Fibroblast of lung (primary cell): ENCODE measurements at regions not wholly inside any gene's neighbourhood (a gene's known extent, or its start where the extent isn't known, plus 50 kb on each side); places are given as distances from the start of the nearest gene placed in this dataset.

Experiments
- DNase-seq, 2 donors: peaks; one replicate each; pipeline versions ENCODE4 v3.0.0 to v3.0.0-alpha.2; 2010; ENCODE audit warnings: low read depth in 2 of 2
- H2AFZ ChIP-seq: 2 replicates; pipeline ENCODE4 v1.5.1; 2012; ENCODE audit warnings: low read length, control low read depth, inconsistent platforms
- H3K27ac ChIP-seq: 2 replicates; pipeline ENCODE4 v1.5.1; 2011; ENCODE audit warnings: low read length, control low read depth; ENCODE audit not compliant: insufficient read depth
- H3K27me3 ChIP-seq: 2 replicates; pipeline ENCODE4 v1.5.1; 2011; ENCODE audit warnings: mild to moderate bottlenecking, low read length; ENCODE audit not compliant: control insufficient read depth, insufficient read depth
- H3K36me3 ChIP-seq: 2 replicates; pipeline ENCODE4 v1.5.1; 2011; ENCODE audit warnings: low read length; ENCODE audit not compliant: control insufficient read depth, insufficient read depth
- H3K4me1 ChIP-seq: 2 replicates; pipeline ENCODE4 v1.5.1; 2011; ENCODE audit warnings: low read length; ENCODE audit not compliant: control insufficient read depth, insufficient read depth; ENCODE audit errors: extremely low read depth
- H3K4me2 ChIP-seq: 2 replicates; pipeline ENCODE4 v1.5.1; 2011; ENCODE audit warnings: low read length, control low read depth; ENCODE audit not compliant: insufficient read depth; ENCODE audit errors: extremely low read depth
- H3K4me3 ChIP-seq, 4 experiments: fragments of 200-600 bp in 1 of 4; sonication (generic) in 1 of 4; replicated peaks in 1 of 4; 2 replicates each; pipeline ENCODE4 v1.5.1; 2011 to 2016; ENCODE audit warnings: low read length in 4 of 4, low read depth in 3 of 4, mild to moderate bottlenecking in 3 of 4, control low read depth in 2 of 4, inconsistent platforms in 1 of 4, mixed read lengths in 1 of 4; ENCODE audit not compliant: insufficient read depth in 1 of 4; ENCODE audit errors: control extremely low read depth in 1 of 4
- H3K79me2 ChIP-seq: 2 replicates; pipeline ENCODE4 v1.5.1; 2012; ENCODE audit warnings: mild to moderate bottlenecking, low read length, inconsistent platforms; ENCODE audit not compliant: control insufficient read depth, insufficient read depth
- H3K9ac ChIP-seq: 2 replicates; pipeline ENCODE4 v1.5.1; 2011; ENCODE audit warnings: mild to moderate bottlenecking, low read length, control low read depth; ENCODE audit not compliant: insufficient read depth
- H3K9me3 ChIP-seq: 2 replicates; pipeline ENCODE4 v1.5.1; 2012; ENCODE audit warnings: low read depth, low read length; ENCODE audit not compliant: control insufficient read depth, insufficient read depth
- H4K20me1 ChIP-seq: 2 replicates; pipeline ENCODE4 v1.5.1; 2011; ENCODE audit warnings: low read length; ENCODE audit not compliant: control insufficient read depth, insufficient read depth; ENCODE audit errors: extremely low read depth
- EZH2 ChIP-seq: IDR thresholded peaks from 2 replicates; pipeline ENCODE4 v1.5.1; 2012; ENCODE audit warnings: low read length, control low read depth, mild to moderate bottlenecking; ENCODE audit errors: missing control alignments
- TF ChIP-seq, protein P1 (sequence below), 2 donors: IDR thresholded peaks in 1 of 2; conservative IDR thresholded peaks in 1 of 2; 1 replicate in 1 of 2; 2 replicates in 1 of 2; pipeline ENCODE4 v1.5.1; 2011 to 2012; ENCODE audit warnings: low read length in 2 of 2, control low read depth in 1 of 2, inconsistent platforms in 1 of 2, low read depth in 1 of 2, mild to moderate bottlenecking in 1 of 2

DNA sequence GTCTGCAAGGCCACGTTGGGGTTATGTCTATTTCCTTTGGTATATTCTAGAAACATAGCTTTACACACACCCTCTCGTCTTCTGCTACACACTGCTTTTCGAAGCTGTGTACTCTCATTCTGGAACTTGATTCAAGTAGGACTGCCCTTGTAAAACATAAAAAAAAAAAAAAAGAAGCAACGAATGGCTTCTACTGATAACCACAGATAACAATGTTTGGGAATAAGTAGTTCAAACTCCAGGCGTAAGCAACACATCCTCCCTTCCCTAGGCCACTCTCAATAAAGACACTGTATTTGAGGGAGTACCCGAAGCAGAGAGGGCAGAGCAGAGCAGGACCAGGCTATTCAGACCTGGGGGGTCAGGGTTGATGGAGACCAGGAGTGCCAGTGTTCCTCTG, 496.7 kb downstream of the MATN1 start:
- no peak overlapping the region for H3K9ac ChIP-seq
- H4K20me1 ChIP-seq, result no peaks in the 10 kb centered on the region
- no peak overlapping the region for H2AFZ ChIP-seq
- no peaks in the 10 kb centered on the region for H3K36me3 ChIP-seq
- no peaks in the 10 kb centered on the region for H3K9me3 ChIP-seq
- no peaks in the 10 kb centered on the region for H3K27me3 ChIP-seq
- H3K4me3 ChIP-seq, result no peak overlapping the region
- TF ChIP-seq, protein P1, sequence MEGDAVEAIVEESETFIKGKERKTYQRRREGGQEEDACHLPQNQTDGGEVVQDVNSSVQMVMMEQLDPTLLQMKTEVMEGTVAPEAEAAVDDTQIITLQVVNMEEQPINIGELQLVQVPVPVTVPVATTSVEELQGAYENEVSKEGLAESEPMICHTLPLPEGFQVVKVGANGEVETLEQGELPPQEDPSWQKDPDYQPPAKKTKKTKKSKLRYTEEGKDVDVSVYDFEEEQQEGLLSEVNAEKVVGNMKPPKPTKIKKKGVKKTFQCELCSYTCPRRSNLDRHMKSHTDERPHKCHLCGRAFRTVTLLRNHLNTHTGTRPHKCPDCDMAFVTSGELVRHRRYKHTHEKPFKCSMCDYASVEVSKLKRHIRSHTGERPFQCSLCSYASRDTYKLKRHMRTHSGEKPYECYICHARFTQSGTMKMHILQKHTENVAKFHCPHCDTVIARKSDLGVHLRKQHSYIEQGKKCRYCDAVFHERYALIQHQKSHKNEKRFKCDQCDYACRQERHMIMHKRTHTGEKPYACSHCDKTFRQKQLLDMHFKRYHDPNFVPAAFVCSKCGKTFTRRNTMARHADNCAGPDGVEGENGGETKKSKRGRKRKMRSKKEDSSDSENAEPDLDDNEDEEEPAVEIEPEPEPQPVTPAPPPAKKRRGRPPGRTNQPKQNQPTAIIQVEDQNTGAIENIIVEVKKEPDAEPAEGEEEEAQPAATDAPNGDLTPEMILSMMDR (conservative IDR thresholded peaks at IDR 0.05 in 1 of 2, IDR thresholded peaks at IDR 0.05 in 1 of 2; ENCODE audit: low read depth in 1 of 2, low read length in 2 of 2), result no peak
- TF ChIP-seq EZH2, result no peak
- DNase-seq, result no peak
- no peak overlapping the region for H3K4me2 ChIP-seq
- H3K27ac ChIP-seq, result no peak overlapping the region
- no peaks in the 10 kb centered on the region for H3K4me1 ChIP-seq
- H3K79me2 ChIP-seq, result no peaks in the 10 kb centered on the region

DNA sequence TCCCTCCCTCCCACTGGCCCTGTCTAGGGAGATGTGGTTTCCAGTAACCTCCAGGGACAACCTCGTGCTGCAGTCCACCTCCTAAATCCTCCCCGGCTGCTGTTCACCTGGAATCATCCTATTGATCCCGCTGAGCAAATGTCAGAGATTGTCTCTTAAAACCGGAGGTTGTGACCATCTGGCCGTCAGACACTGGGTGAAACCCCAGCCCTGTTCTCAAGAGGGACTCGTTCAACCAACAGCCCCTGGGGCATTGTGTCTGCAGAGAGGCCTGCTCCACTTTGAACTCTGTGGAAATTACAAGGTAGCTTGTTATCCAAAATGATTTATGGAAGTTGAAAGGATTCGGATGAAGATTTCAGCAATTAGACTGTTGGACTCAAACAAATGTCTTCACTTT, 498.0 kb downstream of the MATN1 start:
- no peaks in the 10 kb centered on the region for H3K79me2 ChIP-seq
- no peaks in the 10 kb centered on the region for H3K27me3 ChIP-seq
- no peaks in the 10 kb centered on the region for H3K36me3 ChIP-seq
- no peak overlapping the region for H2AFZ ChIP-seq
- no peak overlapping the region for H3K4me2 ChIP-seq
- DNase-seq, result no peak
- no peaks in the 10 kb centered on the region for H3K4me1 ChIP-seq
- no peak overlapping the region for H3K4me3 ChIP-seq
- no peaks in the 10 kb centered on the region for H3K9me3 ChIP-seq
- no peaks in the 10 kb centered on the region for H4K20me1 ChIP-seq
- H3K9ac ChIP-seq, result no peak overlapping the region
- TF ChIP-seq, protein P1 (conservative IDR thresholded peaks at IDR 0.05 in 1 of 2, IDR thresholded peaks at IDR 0.05 in 1 of 2; ENCODE audit: low read depth in 1 of 2, low read length in 2 of 2), result no peak
- TF ChIP-seq EZH2, result no peak
- H3K27ac ChIP-seq, result no peak overlapping the region

DNA sequence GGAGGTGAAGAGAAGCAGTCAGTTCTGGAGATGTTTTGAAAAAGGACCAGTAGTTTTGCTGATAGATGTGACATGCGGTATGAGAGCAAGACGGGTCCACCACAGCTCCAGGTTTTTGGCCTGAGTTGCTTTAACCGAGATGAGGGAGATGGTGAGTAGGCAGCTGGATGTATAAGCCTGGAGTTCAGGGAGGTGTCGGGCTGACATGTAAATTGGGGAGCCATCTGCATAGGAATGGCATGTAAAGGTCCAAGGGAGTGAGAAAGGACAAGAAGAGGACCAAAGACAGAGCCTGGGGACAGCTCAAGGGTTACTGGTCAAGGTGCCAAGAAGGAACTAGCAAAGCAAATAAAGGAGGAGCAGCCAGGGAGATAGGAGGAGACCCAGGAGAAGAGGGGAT, 503.7 kb downstream of the MATN1 start:
- no peaks in the 10 kb centered on the region for H3K36me3 ChIP-seq
- H3K9me3 ChIP-seq, result peaks cover 3% of the 10 kb centered on the region
- no peaks in the 10 kb centered on the region for H3K4me1 ChIP-seq
- no peaks in the 10 kb centered on the region for H3K79me2 ChIP-seq
- no peaks in the 10 kb centered on the region for H3K27me3 ChIP-seq
- no peak overlapping the region for H3K4me2 ChIP-seq
- H2AFZ ChIP-seq, result no peak overlapping the region
- no peak for DNase-seq
- TF ChIP-seq, protein P1 (conservative IDR thresholded peaks at IDR 0.05 in 1 of 2, IDR thresholded peaks at IDR 0.05 in 1 of 2; ENCODE audit: low read depth in 1 of 2, low read length in 2 of 2), result no peak
- no peak for TF ChIP-seq EZH2
- H3K4me3 ChIP-seq, result no peak overlapping the region
- no peak overlapping the region for H3K27ac ChIP-seq
- no peaks in the 10 kb centered on the region for H4K20me1 ChIP-seq
- no peak overlapping the region for H3K9ac ChIP-seq
